ENCODE measurements at regions not wholly inside any gene's neighbourhood (a gene's known extent, or its start where the extent isn't known, plus 50 kb on each side); places are given as distances from the start of the nearest gene placed in this dataset.
"Not testable (repeated sequence)": the region's sequence is repeated elsewhere in the genome, so short reads cannot be mapped to it uniquely, and the experiment has no call there.

GRCh38 chr3:187855131-187855530 is 109.9 kb upstream of the BCL6 start:
- no peak for DNase-seq

- DNase-seq = no peak
These were observed 111.3 kb upstream of the BCL6 start for GRCh38 chr3:187856555-187856954.

GRCh38 chr3:187858041-187858440 is 112.8 kb upstream of the BCL6 start:
- no peak for DNase-seq

GRCh38 chr3:187858711-187859110 is 113.4 kb upstream of the BCL6 start:
- no peak for DNase-seq

- not testable (repeated sequence) for DNase-seq
These were observed 117.5 kb upstream of the BCL6 start for GRCh38 chr3:187862701-187863277.

GRCh38 chr3:187870360-187871203 is 125.3 kb upstream of the BCL6 start:
- DNase-seq = no peak

GRCh38 chr3:187871204-187871591 is 125.9 kb upstream of the BCL6 start:
- no peak for DNase-seq

GRCh38 chr3:187871848-187872247 is 126.6 kb upstream of the BCL6 start:
- no peak for DNase-seq

- no peak for DNase-seq
These were observed 128.6 kb upstream of the BCL6 start for GRCh38 chr3:187873843-187874242.

- no peak for DNase-seq
These were observed 130.6 kb upstream of the BCL6 start for GRCh38 chr3:187875863-187876262.

- DNase-seq = no peak
These were observed 133.7 kb upstream of the BCL6 start for GRCh38 chr3:187878772-187879518.

- DNase-seq = no peak
These were observed 135.2 kb upstream of the BCL6 start for GRCh38 chr3:187880441-187880840.

GRCh38 chr3:187880851-187881250 is 135.6 kb upstream of the BCL6 start:
- DNase-seq = no peak

- DNase-seq = no peak
These were observed 143.4 kb upstream of the BCL6 start for GRCh38 chr3:187888701-187889100.

GRCh38 chr3:187889106-187889505 is 143.8 kb upstream of the BCL6 start:
- DNase-seq = no peak

- DNase-seq = no peak
These were observed 144.5 kb upstream of the BCL6 start for GRCh38 chr3:187889601-187890404.

- not testable (repeated sequence) for DNase-seq
These were observed 145.1 kb upstream of the BCL6 start for GRCh38 chr3:187890405-187890752.

GRCh38 chr3:187896646-187897045 is 151.4 kb upstream of the BCL6 start:
- DNase-seq = no peak

- DNase-seq = no peak
These were observed 154.0 kb upstream of the BCL6 start for GRCh38 chr3:187899246-187899645.

GRCh38 chr3:187900993-187901755 is 155.9 kb upstream of the BCL6 start:
- DNase-seq = no peak

GRCh38 chr3:187902041-187902471 is 156.8 kb upstream of the BCL6 start:
- DNase-seq = no peak

GRCh38 chr3:187902936-187903335 is 157.7 kb upstream of the BCL6 start:
- DNase-seq = no peak
